ENCODE measurements at regions not wholly inside any gene's neighbourhood (a gene's known extent, or its start where the extent isn't known, plus 50 kb on each side); places are given as distances from the start of the nearest gene placed in this dataset.

DNA sequence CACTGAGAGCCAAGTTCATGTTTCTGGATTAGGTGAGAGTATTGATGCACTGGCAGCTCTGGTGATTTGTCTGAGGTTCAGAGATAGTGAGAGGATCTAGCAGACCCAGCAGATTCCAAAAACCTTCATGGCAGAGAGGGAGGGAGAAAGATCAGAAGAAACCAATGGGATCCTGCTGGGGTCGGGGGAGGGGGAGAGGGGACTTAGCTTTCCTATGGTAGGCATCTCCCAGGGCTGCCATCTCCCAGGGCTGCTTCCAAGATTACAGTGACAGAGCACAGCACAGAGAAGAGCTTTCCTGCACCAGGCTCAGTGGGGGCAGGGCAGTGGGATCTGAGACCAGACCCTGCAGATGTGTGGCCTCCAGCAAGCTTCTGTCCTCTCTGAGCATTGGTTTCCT is 76.8 kb upstream of the GDF10 start:
- Histone ChIP-seq H3K9me3 (ENCODE audit: control insufficient read depth, low read length) (no peaks in the 10 kb centered on the region), H3K4me3 (ENCODE audit: low read length) (no peak overlapping the region), H3K4me1 (ENCODE audit: control insufficient read depth, insufficient read depth, low read length) (no peaks in the 10 kb centered on the region), H3K27ac (ENCODE audit: low read length) (no peak overlapping the region), H3K27me3 (ENCODE audit: control insufficient read depth, insufficient read depth) (no peaks in the 10 kb centered on the region)
- 83% methylated on average over 1 of the region's 1 CpG for WGBS
- ATAC-seq, result no peak
- intact Hi-C loops (cut with DNase I), result no loop called here
- DNase-seq, result no peak

DNA sequence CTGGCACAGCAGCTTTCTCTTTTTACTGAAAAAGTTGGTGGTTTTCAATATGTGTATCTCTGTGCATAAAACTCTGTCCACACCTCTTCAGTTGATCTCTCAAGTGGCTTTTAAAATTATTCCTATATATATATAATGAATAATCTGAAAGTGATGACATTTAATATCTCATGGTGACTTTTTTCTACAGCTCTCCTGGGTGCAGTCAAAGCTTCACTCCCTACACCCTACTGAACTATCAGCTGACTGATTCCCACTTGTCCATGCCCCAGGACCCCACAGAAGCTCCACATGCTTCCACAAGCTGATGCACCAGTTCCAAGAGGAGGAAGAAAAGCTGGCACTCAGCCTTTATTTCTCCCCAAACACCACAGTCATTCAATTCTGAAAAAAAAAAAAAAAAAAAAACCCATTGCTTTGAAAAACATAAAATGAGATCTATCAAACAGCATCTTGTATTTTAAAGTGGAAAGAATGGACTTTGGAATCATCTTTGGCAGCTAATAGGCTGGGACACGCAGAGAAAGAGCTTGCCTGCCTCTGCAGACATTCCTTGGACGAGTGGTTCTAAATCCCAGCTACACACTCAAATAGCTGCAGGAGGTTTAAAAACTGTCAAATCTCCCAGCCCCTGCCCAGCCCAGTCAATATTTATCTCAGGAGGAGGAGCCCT is 75.3 kb upstream of the GDF10 start:
- 54% methylated on average over 2 of the region's 2 CpGs for WGBS
- ATAC-seq (no peak), DNase-seq (no peak)
- no peak overlapping the region for H3K4me3 ChIP-seq (ENCODE audit: low read length)
- intact Hi-C loops (cut with DNase I), result no loop called here
- no peak overlapping the region for H3K27ac ChIP-seq (ENCODE audit: low read length)
- no peaks in the 10 kb centered on the region for H3K27me3 ChIP-seq (ENCODE audit: control insufficient read depth, insufficient read depth)
- H3K9me3 ChIP-seq (ENCODE audit: control insufficient read depth, low read length), result no peaks in the 10 kb centered on the region
- no peaks in the 10 kb centered on the region for H3K4me1 ChIP-seq (ENCODE audit: control insufficient read depth, insufficient read depth, low read length)

DNA sequence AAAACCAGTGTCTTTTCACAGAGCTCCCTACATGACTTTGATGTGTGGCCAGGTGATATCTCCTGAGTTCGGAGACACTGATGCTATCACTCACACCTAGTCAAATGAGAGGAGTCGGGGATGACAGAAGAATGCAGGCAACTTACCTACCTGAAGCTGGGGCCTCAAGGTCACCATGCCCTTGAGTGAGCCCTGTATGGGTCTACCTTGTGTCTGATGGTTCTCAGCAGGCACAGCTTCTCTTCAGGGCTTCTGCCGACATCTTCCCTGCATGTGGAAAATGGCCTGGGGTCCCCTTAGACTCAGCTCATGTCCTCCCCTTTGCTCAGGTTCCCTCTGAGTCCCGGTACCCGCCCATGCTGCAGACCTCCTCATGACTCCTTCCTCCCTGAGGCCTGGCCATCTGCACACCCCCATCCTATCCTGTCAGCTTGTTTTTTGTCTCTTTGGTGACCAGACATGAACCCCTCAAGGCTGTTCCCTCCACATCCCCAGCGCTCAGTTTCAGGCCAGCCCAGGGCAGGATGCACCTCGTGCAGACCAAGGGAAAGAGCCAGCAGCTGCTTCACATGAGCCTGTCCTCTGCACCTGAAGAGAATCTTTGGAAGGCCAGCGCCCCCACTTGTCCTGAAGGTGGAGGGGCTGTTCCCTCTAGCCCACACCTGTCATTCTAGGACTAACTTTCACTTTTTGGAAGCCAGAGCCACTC is 74.6 kb upstream of the GDF10 start:
- Histone ChIP-seq H3K27me3 (ENCODE audit: control insufficient read depth, insufficient read depth) (no peaks in the 10 kb centered on the region), H3K4me3 (ENCODE audit: low read length) (no peak overlapping the region), H3K9me3 (ENCODE audit: control insufficient read depth, low read length) (no peaks in the 10 kb centered on the region), H3K4me1 (ENCODE audit: control insufficient read depth, insufficient read depth, low read length) (peaks cover 1% of the 10 kb centered on the region), H3K27ac (ENCODE audit: low read length) (no peak overlapping the region)
- no peak for DNase-seq
- no peak for ATAC-seq
- intact Hi-C loops (cut with DNase I), result no loop called here
- WGBS, result 85% methylated on average over 8 of the region's 8 CpGs

DNA sequence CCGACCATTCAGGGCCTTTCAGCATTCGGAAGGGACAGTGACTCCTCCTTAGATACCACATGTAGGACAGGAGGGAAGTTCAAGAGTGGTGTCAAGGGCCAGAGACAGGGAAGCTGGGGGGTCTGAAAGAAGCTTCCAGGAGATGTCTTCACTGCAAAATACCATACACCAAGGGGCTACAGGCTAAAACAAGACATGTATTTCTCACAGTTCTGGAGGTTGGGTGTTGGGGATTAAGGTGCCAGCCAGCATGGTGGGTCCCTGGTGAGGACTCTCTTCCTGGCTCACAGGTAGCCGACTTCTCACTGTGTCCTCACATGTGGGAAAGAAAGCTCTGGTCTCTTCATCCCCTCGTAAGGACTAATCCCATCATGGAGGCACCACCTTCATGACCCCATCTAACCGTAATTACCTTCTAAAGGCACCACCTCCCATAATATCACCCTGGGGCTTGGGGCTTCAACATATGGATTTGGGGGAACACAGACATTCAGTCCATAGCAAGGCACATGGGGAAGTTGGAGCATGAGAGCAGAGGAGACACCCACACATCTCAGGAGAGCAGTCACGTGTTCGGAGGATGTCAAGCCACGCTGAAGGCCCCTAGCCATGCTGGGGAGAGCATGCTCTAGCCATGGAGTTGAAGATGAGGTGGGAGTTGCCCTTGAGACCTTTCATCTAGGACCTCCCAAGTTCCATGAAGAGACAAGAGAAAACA is 73.9 kb upstream of the GDF10 start:
- H3K4me1 ChIP-seq (ENCODE audit: control insufficient read depth, insufficient read depth, low read length), result peaks cover 3% of the 10 kb centered on the region
- no peaks in the 10 kb centered on the region for H3K9me3 ChIP-seq (ENCODE audit: control insufficient read depth, low read length)
- no peak overlapping the region for H3K27ac ChIP-seq (ENCODE audit: low read length)
- ATAC-seq (no peak), DNase-seq (no peak)
- 92% methylated on average over 8 of the region's 8 CpGs for WGBS
- H3K4me3 ChIP-seq (ENCODE audit: low read length), result no peak overlapping the region
- intact Hi-C loops (cut with DNase I), result no loop called here
- no peaks in the 10 kb centered on the region for H3K27me3 ChIP-seq (ENCODE audit: control insufficient read depth, insufficient read depth)

DNA sequence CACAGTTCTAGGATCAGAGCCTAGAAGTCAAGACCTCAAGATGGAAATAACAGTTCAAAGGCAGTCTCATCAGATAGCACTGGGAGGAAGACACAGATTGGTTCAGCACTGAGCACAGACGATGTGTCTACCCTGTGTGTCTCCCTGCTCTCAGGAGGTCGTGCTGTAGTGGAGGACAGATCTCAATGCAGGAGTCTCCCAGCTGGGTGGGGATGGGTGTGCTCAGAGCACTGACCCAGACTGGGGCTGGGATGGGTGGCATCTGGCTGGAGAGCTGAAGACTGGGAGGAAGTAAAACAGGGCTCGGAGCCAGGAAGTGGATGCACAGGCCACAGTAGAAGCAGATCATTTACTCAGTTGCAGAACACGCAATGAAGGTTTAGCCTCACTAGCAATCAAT is 69.5 kb upstream of the GDF10 start:
- intact Hi-C loops (cut with DNase I), result no loop called here
- no peaks in the 10 kb centered on the region for H3K27me3 ChIP-seq (ENCODE audit: control insufficient read depth, insufficient read depth)
- H3K27ac ChIP-seq (ENCODE audit: low read length), result no peak overlapping the region
- H3K4me1 ChIP-seq (ENCODE audit: control insufficient read depth, insufficient read depth, low read length), result peaks cover 3% of the 10 kb centered on the region
- 62% methylated on average over 4 of the region's 4 CpGs for WGBS
- DNase-seq (no peak), ATAC-seq (no peak)
- H3K9me3 ChIP-seq (ENCODE audit: control insufficient read depth, low read length), result no peaks in the 10 kb centered on the region
- no peak overlapping the region for H3K4me3 ChIP-seq (ENCODE audit: low read length)

DNA sequence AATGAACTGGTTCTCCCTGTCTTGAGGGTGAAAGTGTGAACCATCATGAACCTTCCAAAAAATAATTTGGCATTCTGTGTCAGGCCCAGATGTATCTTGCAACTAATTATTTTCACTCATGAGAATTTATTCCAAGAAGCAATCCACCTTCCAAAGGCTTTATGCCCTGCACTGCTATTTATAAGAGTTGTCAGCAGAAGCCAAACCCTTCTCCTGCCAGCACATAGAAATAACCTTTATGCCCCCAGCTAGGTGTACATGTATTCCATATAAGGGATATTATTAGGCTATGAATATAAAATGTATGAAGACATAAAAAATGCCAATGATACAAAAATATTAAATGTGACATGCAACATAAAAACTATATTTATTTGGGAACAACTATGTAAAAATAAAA is 69.0 kb upstream of the GDF10 start:
- no peak overlapping the region for H3K4me3 ChIP-seq (ENCODE audit: low read length)
- no peaks in the 10 kb centered on the region for H3K9me3 ChIP-seq (ENCODE audit: control insufficient read depth, low read length)
- no peaks in the 10 kb centered on the region for H3K27me3 ChIP-seq (ENCODE audit: control insufficient read depth, insufficient read depth)
- intact Hi-C loops (cut with DNase I), result no loop called here
- DNase-seq (no peak), ATAC-seq (no peak)
- peaks cover 3% of the 10 kb centered on the region for H3K4me1 ChIP-seq (ENCODE audit: control insufficient read depth, insufficient read depth, low read length)
- H3K27ac ChIP-seq (ENCODE audit: low read length), result no peak overlapping the region

DNA sequence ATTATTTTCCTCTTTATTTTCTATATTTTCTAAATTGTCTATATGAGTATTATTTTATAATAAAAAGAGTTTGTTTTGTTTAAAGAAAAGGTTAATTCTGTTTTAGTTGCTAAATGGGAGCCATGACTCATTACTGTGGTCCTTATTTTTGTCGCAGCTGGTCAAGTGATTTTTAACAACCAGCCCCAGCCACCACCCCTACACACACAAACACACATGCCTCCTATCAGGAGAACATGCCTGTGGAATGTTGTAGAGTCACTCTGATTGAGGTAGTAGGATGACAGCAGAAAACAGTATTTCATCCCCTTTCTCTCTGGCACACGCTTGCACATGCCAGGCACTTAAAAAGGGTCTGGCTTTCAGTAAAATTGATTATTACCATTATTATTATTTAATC is 68.6 kb upstream of the GDF10 start:
- Histone ChIP-seq H3K4me1 (ENCODE audit: control insufficient read depth, insufficient read depth, low read length) (peaks cover 3% of the 10 kb centered on the region), H3K27ac (ENCODE audit: low read length) (no peak overlapping the region), H3K4me3 (ENCODE audit: low read length) (no peak overlapping the region), H3K9me3 (ENCODE audit: control insufficient read depth, low read length) (no peaks in the 10 kb centered on the region), H3K27me3 (ENCODE audit: control insufficient read depth, insufficient read depth) (no peaks in the 10 kb centered on the region)
- DNase-seq, result no peak
- intact Hi-C loops (cut with DNase I), result no loop called here
- ATAC-seq, result no peak
- 68% methylated on average over 2 of the region's 2 CpGs for WGBS

DNA sequence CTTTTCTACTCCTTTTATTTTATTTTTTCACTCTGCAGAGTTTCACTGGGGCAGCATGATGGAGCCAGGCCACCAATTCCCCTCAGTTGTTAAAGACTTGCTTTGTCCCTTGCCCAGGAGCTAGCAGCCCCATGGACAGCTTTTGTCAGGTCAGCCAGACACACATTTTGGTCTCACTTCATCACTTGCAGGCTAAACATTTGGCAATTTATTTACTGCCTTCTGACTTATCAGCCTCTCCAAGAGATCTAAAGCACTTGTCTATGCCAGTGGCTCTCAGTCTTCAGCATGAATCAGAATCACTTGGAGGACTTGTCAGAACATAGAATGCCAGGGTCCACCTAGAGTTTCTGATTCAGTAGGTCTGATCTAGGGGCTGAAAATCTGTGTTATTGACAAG is 66.4 kb upstream of the GDF10 start:
- Histone ChIP-seq H3K27ac (ENCODE audit: low read length) (no peak overlapping the region), H3K4me3 (ENCODE audit: low read length) (no peak overlapping the region), H3K27me3 (ENCODE audit: control insufficient read depth, insufficient read depth) (no peaks in the 10 kb centered on the region), H3K9me3 (ENCODE audit: control insufficient read depth, low read length) (no peaks in the 10 kb centered on the region), H3K4me1 (ENCODE audit: control insufficient read depth, insufficient read depth, low read length) (peaks cover 3% of the 10 kb centered on the region)
- intact Hi-C loops (cut with DNase I), result no loop called here
- DNase-seq, result no peak
- ATAC-seq, result peak; percentile 70 to 76

DNA sequence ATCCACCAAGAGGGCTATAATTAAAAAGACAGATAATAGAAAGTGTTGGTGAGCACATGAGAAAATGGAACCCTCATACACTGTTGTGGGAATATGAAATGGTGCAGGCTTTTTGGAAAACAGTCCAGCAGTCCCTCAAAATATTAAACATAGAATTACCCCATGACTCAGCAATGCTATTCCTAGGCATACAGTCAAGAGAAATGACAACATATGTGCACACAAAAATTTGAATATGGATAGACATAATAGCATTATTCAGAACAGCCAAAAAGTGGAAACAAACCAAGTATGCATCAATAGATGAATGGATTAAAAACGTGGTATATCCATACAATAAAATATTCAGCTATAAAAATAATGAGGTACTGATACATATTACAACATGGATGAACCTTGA is 64.5 kb upstream of the GDF10 start:
- no peak for DNase-seq
- H3K4me1 ChIP-seq (ENCODE audit: control insufficient read depth, insufficient read depth, low read length), result peaks cover 1% of the 10 kb centered on the region
- no peak overlapping the region for H3K27ac ChIP-seq (ENCODE audit: low read length)
- intact Hi-C loops (cut with DNase I), result no loop called here
- H3K9me3 ChIP-seq (ENCODE audit: control insufficient read depth, low read length), result no peaks in the 10 kb centered on the region
- ATAC-seq, result no peak
- WGBS, result 54% methylated on average over 1 of the region's 1 CpG
- no peaks in the 10 kb centered on the region for H3K27me3 ChIP-seq (ENCODE audit: control insufficient read depth, insufficient read depth)
- H3K4me3 ChIP-seq (ENCODE audit: low read length), result no peak overlapping the region

DNA sequence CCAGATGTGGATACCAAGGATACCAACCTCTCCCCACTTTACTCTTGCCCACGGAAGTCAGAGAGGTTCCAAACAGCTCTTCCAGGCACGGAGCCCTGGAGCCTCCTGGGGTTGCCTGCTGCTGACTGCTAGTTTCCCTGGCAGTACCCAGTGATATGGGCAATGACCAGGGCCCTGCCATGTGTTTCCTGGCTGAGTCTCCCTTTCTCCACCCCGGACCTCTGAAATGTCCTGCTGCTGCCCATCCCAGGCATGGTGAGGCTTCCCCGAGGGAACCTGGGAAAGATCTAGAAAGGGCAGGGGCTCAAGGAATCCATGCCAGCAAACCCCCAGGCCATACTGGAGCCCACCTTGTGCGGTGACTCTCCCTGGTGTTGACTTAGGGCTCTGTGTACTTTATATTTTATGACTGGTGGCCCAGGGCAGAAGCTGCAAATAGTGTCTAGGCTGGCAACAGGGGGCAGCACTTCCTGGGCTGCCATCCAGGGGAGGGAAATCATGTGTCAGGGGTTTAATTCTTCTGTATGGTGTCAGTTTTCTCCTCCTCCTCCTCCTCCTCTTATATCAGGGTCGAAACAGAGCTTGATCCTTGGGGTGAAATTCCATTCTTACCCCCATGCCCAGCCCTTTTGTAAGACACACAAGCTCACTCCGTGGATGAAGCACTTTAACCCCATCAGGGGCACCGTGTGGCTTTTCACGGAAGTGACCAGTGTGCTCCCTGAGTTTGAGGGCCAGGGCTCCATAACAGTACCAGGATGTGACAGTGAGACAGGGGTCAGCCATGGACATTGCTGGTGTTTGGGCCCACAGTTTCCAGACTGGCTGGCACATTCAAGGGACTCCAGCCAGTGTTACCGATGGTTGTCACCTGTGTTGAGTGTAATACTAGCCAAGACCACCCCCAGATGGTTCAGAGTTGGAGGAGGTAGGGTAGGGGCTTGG is 62.4 kb upstream of the GDF10 start:
- H3K4me1 ChIP-seq (ENCODE audit: control insufficient read depth, insufficient read depth, low read length), result no peaks in the 10 kb centered on the region
- DNase-seq (no peak), ATAC-seq (no peak)
- no peak overlapping the region for H3K27ac ChIP-seq (ENCODE audit: low read length)
- H3K27me3 ChIP-seq (ENCODE audit: control insufficient read depth, insufficient read depth), result no peaks in the 10 kb centered on the region
- H3K4me3 ChIP-seq (ENCODE audit: low read length), result no peak overlapping the region
- intact Hi-C loops (cut with DNase I), result no loop called here
- no peaks in the 10 kb centered on the region for H3K9me3 ChIP-seq (ENCODE audit: control insufficient read depth, low read length)
- 77% methylated on average over 10 of the region's 10 CpGs for WGBS

Measured in right cardiac atrium (tissue), 5 donors.